ENCODE measurements at regions not wholly inside any gene's neighbourhood (a gene's known extent, or its start where the extent isn't known, plus 50 kb on each side); places are given as distances from the start of the nearest gene placed in this dataset.

GRCh38 chr5:71880536-71880935, 161.5 kb downstream of the CARTPT start:
- BruUV-seq (replicated peaks), result no TSS peak

GRCh38 chr5:71882826-71883741, 164.0 kb downstream of the CARTPT start:
- no peaks in the 10 kb centered on the region for H3K27me3 Mint-ChIP-seq (ENCODE audit: insufficient read depth, unreplicated experiment)
- H3K9me3 Mint-ChIP-seq (ENCODE audit: unreplicated experiment), result no peaks in the 10 kb centered on the region
- TF ChIP-seq, protein P1, sequence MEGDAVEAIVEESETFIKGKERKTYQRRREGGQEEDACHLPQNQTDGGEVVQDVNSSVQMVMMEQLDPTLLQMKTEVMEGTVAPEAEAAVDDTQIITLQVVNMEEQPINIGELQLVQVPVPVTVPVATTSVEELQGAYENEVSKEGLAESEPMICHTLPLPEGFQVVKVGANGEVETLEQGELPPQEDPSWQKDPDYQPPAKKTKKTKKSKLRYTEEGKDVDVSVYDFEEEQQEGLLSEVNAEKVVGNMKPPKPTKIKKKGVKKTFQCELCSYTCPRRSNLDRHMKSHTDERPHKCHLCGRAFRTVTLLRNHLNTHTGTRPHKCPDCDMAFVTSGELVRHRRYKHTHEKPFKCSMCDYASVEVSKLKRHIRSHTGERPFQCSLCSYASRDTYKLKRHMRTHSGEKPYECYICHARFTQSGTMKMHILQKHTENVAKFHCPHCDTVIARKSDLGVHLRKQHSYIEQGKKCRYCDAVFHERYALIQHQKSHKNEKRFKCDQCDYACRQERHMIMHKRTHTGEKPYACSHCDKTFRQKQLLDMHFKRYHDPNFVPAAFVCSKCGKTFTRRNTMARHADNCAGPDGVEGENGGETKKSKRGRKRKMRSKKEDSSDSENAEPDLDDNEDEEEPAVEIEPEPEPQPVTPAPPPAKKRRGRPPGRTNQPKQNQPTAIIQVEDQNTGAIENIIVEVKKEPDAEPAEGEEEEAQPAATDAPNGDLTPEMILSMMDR (IDR thresholded peaks at IDR 0.05; ENCODE audit: insufficient read depth in 1 of 2, low read depth in 1 of 2, low read length in 1 of 2, severe bottlenecking in 1 of 2, unreplicated experiment in 1 of 2), result no peak
- H3K4me1 Mint-ChIP-seq (ENCODE audit: low read depth, unreplicated experiment), result no peaks in the 10 kb centered on the region
- BruUV-seq (replicated peaks), result no TSS peak
- no peak overlapping the region for H3K4me3 ChIP-seq (ENCODE audit: low read depth, low read length)
- no peaks in the 10 kb centered on the region for H3K9me3 ChIP-seq
- H3K4me3 Mint-ChIP-seq (ENCODE audit: unreplicated experiment), result no peak overlapping the region
- H3K36me3 Mint-ChIP-seq (ENCODE audit: insufficient read depth, unreplicated experiment), result no peaks in the 10 kb centered on the region
- DNase-seq, result no peak
- CTCF ChIA-PET, result no interaction called here
- H3K4me1 ChIP-seq, result no peaks in the 10 kb centered on the region
- POLR2A ChIA-PET, result no interaction called here
- H3K27me3 ChIP-seq (replicated peaks; ENCODE audit: control insufficient read depth, insufficient read depth, low read length), result no peaks in the 10 kb centered on the region
- no peaks in the 10 kb centered on the region for H3K36me3 ChIP-seq (ENCODE audit: control insufficient read depth, insufficient read depth, low read length)
- intact Hi-C loops (cut with micrococcal nuclease; ENCODE audit: unreplicated experiment), result no loop called here
- no peak overlapping the region for H3K27ac Mint-ChIP-seq (ENCODE audit: unreplicated experiment)

More at GRCh38 chr5:71880536-71880935, 161.5 kb downstream of the CARTPT start:
- H3K27ac Mint-ChIP-seq (ENCODE audit: unreplicated experiment), result no peak overlapping the region
- no peak overlapping the region for H3K4me3 Mint-ChIP-seq (ENCODE audit: unreplicated experiment)
- TF ChIP-seq, protein P1 (IDR thresholded peaks at IDR 0.05; ENCODE audit: insufficient read depth in 1 of 2, low read depth in 1 of 2, low read length in 1 of 2, severe bottlenecking in 1 of 2, unreplicated experiment in 1 of 2), result no peak
- intact Hi-C loops (cut with micrococcal nuclease; ENCODE audit: unreplicated experiment), result no loop called here
- CTCF ChIA-PET, result no interaction called here
- H3K4me1 Mint-ChIP-seq (ENCODE audit: low read depth, unreplicated experiment), result no peaks in the 10 kb centered on the region
- POLR2A ChIA-PET, result no interaction called here
- no peaks in the 10 kb centered on the region for H3K9me3 Mint-ChIP-seq (ENCODE audit: unreplicated experiment)
- Histone ChIP-seq H3K27me3 (replicated peaks; ENCODE audit: control insufficient read depth, insufficient read depth, low read length) (no peaks in the 10 kb centered on the region), H3K4me1 (no peaks in the 10 kb centered on the region), H3K36me3 (ENCODE audit: control insufficient read depth, insufficient read depth, low read length) (no peaks in the 10 kb centered on the region), H3K4me3 (ENCODE audit: low read depth, low read length) (no peak overlapping the region), H3K9me3 (no peaks in the 10 kb centered on the region)
- H3K27me3 Mint-ChIP-seq (ENCODE audit: insufficient read depth, unreplicated experiment), result no peaks in the 10 kb centered on the region
- no peaks in the 10 kb centered on the region for H3K36me3 Mint-ChIP-seq (ENCODE audit: insufficient read depth, unreplicated experiment)
- no peak for DNase-seq

- no peaks in the 10 kb centered on the region for H3K27me3 Mint-ChIP-seq (ENCODE audit: insufficient read depth, unreplicated experiment)
- DNase-seq, result no peak
- no peaks in the 10 kb centered on the region for H3K4me1 ChIP-seq
- H3K27me3 ChIP-seq (replicated peaks; ENCODE audit: control insufficient read depth, insufficient read depth, low read length), result no peaks in the 10 kb centered on the region
- POLR2A ChIA-PET, result no interaction called here
- CTCF ChIA-PET, result no interaction called here
- no peak overlapping the region for H3K4me3 ChIP-seq (ENCODE audit: low read depth, low read length)
- BruUV-seq (replicated peaks), result no TSS peak
- TF ChIP-seq, protein P1 (IDR thresholded peaks at IDR 0.05; ENCODE audit: insufficient read depth in 1 of 2, low read depth in 1 of 2, low read length in 1 of 2, severe bottlenecking in 1 of 2, unreplicated experiment in 1 of 2), result no peak
- H3K4me1 Mint-ChIP-seq (ENCODE audit: low read depth, unreplicated experiment), result no peaks in the 10 kb centered on the region
- H3K36me3 ChIP-seq (ENCODE audit: control insufficient read depth, insufficient read depth, low read length), result no peaks in the 10 kb centered on the region
- H3K36me3 Mint-ChIP-seq (ENCODE audit: insufficient read depth, unreplicated experiment), result no peaks in the 10 kb centered on the region
- no peaks in the 10 kb centered on the region for H3K9me3 ChIP-seq
- H3K4me3 Mint-ChIP-seq (ENCODE audit: unreplicated experiment), result no peak overlapping the region
- intact Hi-C loops (cut with micrococcal nuclease; ENCODE audit: unreplicated experiment), result no loop called here
- no peak overlapping the region for H3K27ac Mint-ChIP-seq (ENCODE audit: unreplicated experiment)
- no peaks in the 10 kb centered on the region for H3K9me3 Mint-ChIP-seq (ENCODE audit: unreplicated experiment)
Observed at GRCh38 chr5:71883742-71884103, 164.6 kb downstream of the CARTPT start.
